Activated naive CD8-positive, alpha-beta T cell treated with anti-CD3 and anti-CD28 coated beads for 36 hours (primary cell): ENCODE measurements at regions not wholly inside any gene's neighbourhood (a gene's known extent, or its start where the extent isn't known, plus 50 kb on each side); places are given as distances from the start of the nearest gene placed in this dataset.
"Not testable (repeated sequence)": the region's sequence is repeated elsewhere in the genome, so short reads cannot be mapped to it uniquely, and the experiment has no call there.

Experiments
- DNase-seq: peaks from one replicate; pipeline ENCODE4 v3.0.0; 2021
- H3K27ac Mint-ChIP-seq: one replicate; pipeline ENCODE4 v1.8.0; 2022; ENCODE audit warnings: mild to moderate bottlenecking, moderate library complexity, mixed read lengths
- H3K27me3 Mint-ChIP-seq: one replicate; pipeline ENCODE4 v1.8.0; 2022; ENCODE audit warnings: mild to moderate bottlenecking, mixed read lengths
- H3K36me3 Mint-ChIP-seq: one replicate; pipeline ENCODE4 v1.8.0; 2021; ENCODE audit warnings: mild to moderate bottlenecking, mixed read lengths
- H3K4me1 Mint-ChIP-seq: one replicate; pipeline ENCODE4 v1.8.0; 2021; ENCODE audit warnings: mixed read lengths
- H3K4me3 Mint-ChIP-seq: one replicate; pipeline ENCODE4 v1.8.0; 2022; ENCODE audit warnings: mild to moderate bottlenecking, moderate library complexity, mixed read lengths
- H3K9me3 Mint-ChIP-seq: one replicate; pipeline ENCODE4 v1.8.0; 2022; ENCODE audit warnings: mixed read lengths

DNA sequence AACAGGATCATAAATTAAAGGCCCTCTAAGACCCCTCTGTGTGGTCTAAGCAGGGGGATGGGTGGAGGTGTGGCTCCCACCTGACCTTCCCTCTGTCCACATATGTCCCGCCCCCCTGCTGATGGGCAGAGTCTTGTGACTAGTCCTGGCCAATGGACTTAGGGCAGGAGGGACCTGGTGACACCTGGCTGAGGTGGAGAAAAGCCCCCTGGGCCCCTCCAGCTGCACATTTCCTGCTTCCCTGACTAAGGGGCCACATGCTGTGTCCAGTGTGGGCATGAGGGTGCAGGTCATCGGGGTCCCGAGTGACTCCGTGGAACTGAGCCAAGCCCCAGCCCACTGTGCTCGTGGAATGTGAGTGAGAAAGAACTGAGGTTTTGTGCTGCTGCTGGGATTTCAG is 254.7 kb downstream of the ADGRD1 start:
- peaks cover 27% of the 10 kb centered on the region for H3K4me1 Mint-ChIP-seq
- DNase-seq, result no peak
- no peaks in the 10 kb centered on the region for H3K36me3 Mint-ChIP-seq
- peaks cover 7% of the 10 kb centered on the region for H3K9me3 Mint-ChIP-seq
- no peak overlapping the region for H3K27ac Mint-ChIP-seq
- H3K4me3 Mint-ChIP-seq, result no peak overlapping the region
- H3K27me3 Mint-ChIP-seq, result peaks cover 4% of the 10 kb centered on the region

DNA sequence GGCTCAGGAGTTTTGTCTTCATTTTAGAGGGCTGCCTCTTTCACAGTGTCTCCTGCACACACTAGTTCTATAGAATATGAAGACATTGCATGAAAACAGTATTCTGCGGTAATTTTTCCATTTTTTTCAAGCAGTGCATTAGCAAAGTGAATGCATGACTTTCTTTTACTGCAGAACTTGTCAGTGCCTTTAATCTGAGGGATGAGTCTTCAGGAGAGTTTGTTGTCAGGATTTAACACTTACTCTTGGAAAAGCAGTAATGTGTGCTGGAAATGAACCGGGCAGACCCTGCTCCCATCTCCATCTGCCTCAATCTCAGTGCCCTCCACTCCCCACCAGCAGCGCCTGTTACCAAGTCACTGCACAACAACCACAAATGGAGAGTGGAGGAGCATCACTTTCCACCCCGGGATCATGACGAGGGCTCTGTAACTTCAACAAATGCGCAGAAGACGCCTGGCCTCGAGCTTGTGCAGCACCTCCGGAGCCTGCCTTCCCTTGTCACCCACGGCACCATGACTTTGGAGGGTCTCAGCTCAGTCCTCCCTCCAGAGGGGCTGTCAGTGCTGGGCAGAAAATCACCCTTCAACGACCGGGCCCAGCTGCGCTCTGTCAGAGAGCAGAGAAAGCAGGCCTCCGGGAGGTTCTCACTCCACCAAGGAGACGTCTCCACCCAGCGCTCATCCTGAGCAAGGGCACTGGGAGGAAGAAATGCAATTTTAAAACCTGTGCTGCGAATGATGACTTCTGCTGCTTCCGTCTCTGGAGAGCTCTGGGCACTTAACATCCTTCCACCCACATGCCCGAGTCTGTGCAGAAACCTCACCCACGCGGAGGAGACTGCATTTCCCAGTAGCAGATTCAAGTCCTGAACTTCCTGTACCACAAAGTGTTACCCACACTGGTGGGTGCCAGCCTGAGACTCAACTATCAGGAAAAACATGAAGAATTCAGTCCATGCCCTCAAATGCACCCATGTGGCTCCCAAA is 255.7 kb downstream of the ADGRD1 start:
- no peaks in the 10 kb centered on the region for H3K36me3 Mint-ChIP-seq
- peaks cover 27% of the 10 kb centered on the region for H3K4me1 Mint-ChIP-seq
- H3K4me3 Mint-ChIP-seq, result peak overlapping the region; percentile 42
- H3K9me3 Mint-ChIP-seq, result peaks cover 9% of the 10 kb centered on the region
- peaks cover 4% of the 10 kb centered on the region for H3K27me3 Mint-ChIP-seq
- no peak for DNase-seq
- peak overlapping the region; percentile 25 for H3K27ac Mint-ChIP-seq

DNA sequence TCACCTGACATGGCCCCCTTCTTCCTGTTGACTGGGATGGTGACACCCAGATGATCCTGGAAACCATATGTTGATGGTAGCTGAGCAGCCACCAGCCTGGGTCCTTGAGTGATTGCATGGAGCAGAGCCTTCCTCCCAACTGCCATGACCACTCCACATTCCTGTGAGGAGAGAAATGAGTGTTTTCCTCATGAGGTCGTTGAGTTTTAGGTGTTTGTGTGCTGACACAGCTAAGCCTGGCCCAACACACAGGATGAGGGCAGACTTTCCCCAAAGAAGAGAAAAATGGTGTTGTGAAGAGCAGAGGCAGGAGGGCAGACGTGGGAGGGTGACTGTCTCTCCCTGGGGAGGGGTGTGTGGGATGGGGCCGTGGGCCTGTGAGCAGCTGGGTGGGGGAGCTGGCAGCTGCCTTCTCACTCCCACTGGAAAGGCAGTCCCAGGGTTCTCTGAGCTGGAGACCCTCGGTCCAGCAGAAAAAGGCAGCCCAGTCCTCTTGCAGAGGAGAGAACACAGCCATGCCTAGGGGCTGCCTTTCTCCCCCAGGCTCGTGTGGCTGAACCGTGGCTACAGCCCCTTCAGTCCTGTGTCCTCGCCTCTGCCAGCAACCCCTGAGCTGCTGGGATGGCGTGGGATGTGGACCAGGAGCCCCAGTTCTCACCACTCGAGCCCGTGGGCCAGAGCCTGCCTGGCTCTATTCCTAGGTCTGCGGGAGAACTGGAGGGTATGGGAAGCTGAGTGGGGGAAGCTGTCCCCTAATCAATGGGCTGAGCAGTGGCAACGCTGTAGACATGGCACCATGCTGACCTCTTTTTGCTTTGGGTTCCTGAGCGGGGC is 257.0 kb downstream of the ADGRD1 start:
- H3K9me3 Mint-ChIP-seq, result peaks cover 9% of the 10 kb centered on the region
- H3K27ac Mint-ChIP-seq, result no peak overlapping the region
- H3K4me1 Mint-ChIP-seq, result peaks cover 27% of the 10 kb centered on the region
- peaks cover 4% of the 10 kb centered on the region for H3K27me3 Mint-ChIP-seq
- DNase-seq, result no peak
- no peaks in the 10 kb centered on the region for H3K36me3 Mint-ChIP-seq
- no peak overlapping the region for H3K4me3 Mint-ChIP-seq

DNA sequence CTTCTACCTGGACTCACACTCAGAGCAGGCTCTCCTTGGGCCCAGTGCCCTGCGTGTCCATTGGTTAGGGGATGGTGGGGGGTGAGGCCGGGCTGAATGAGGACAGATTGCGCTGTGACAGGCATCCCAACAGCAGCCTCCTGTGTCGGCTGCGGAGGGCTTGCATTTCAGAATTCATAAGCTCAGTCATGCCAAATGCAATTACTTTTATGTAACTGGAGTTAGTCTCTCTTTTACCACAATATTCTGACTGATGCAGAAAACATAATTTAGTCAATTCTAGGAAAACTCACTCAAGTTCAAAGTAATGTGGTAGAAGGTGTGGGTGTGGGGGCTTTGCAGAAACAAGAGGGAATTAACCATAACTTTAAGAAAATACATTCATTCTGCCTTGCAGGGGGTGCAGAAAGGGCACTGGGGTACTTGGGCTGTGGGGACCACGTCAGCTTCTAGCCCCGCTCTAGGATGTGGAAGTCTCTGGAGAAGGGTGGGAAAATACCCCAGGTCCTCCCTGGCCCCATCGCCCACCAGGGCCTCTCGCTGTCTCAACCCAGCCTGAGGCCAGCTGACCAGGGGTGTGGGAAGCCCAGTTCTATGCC is 257.7 kb downstream of the ADGRD1 start:
- H3K27me3 Mint-ChIP-seq, result peaks cover 4% of the 10 kb centered on the region
- no peak for DNase-seq
- H3K36me3 Mint-ChIP-seq, result no peaks in the 10 kb centered on the region
- no peak overlapping the region for H3K27ac Mint-ChIP-seq
- peaks cover 27% of the 10 kb centered on the region for H3K4me1 Mint-ChIP-seq
- H3K9me3 Mint-ChIP-seq, result peaks cover 9% of the 10 kb centered on the region
- peak overlapping the region; percentile 22 for H3K4me3 Mint-ChIP-seq

DNA sequence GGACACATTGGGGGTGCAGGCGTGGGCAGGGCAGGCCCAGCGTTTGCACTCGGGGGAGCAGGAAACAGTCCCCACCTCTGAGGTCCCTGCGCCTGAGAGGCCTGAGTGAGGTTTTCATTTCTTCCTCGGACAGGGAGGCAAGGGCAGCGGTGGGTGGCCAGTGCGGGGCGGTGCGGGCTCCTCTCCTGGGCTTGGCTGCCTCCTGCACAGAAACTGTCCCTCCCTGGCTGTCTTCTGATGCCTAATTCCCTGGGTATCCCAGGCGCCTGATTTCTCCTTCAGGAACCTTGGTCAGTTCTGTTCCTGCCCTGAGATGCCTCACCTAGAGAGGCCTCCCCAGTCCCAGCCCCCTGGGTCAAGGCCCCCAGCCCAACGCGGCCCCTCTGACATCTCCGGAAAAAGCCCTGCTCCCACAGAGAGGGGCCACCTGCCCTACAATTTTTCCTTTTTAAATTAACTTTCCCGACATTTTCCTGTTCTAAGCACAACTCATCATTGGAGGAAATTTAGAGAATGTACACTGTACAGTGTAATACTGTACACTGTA is 260.3 kb downstream of the ADGRD1 start:
- H3K9me3 Mint-ChIP-seq, result peaks cover 9% of the 10 kb centered on the region
- H3K4me3 Mint-ChIP-seq, result no peak overlapping the region
- H3K36me3 Mint-ChIP-seq, result no peaks in the 10 kb centered on the region
- DNase-seq, result no peak
- H3K4me1 Mint-ChIP-seq, result peaks cover 24% of the 10 kb centered on the region
- H3K27me3 Mint-ChIP-seq, result peaks cover 28% of the 10 kb centered on the region
- H3K27ac Mint-ChIP-seq, result no peak overlapping the region

DNA sequence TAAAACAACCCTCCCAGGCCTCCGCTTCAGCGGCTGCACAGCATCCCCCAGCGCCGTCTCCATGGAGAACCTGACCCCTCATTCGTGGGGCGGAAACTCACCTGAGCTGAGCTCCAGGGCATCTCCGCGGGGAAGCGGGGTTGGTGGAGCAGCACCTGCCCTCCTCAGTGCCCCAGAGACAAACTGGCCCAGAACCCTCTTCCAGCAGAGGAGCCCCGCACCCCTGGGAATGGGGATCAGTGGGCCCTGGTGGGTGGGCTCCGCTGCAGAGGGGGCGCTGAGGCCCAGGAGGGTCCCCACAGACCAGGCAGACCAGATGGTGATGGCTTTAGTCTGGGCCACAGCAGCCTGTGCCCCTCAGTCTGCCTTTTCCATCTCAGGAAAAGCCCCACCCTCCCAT is 261.2 kb downstream of the ADGRD1 start:
- not testable (repeated sequence) for DNase-seq, H3K27ac Mint-ChIP-seq, H3K4me3 Mint-ChIP-seq, H3K9me3 Mint-ChIP-seq, H3K36me3 Mint-ChIP-seq
- Mint-ChIP-seq H3K4me1 (peaks cover 14% of the 10 kb centered on the region), H3K27me3 (peaks cover 29% of the 10 kb centered on the region)

DNA sequence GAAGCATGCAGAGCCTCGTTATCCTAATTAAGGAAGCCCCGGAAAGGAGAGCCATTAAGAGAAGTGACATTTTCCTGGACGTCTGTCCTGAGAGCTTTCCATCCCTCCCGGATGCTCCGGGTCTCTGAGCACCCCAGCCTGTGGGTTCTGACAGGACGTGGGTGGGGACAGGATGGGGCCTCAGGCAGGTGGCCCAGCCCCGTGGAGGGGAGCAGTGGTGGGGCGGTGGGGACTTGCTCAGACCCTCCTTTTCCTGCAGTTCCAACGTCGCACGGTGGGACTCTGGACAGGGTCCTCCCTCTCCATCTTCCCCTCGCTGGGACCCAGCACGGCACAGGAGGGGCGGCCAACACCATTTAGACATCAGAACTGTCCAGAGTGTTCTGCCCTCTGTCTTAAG is 262.9 kb downstream of the ADGRD1 start:
- H3K4me3 Mint-ChIP-seq, DNase-seq, H3K4me1 Mint-ChIP-seq, H3K36me3 Mint-ChIP-seq, H3K9me3 Mint-ChIP-seq, H3K27ac Mint-ChIP-seq: not testable (repeated sequence)
- peaks cover 34% of the 10 kb centered on the region for H3K27me3 Mint-ChIP-seq

DNA sequence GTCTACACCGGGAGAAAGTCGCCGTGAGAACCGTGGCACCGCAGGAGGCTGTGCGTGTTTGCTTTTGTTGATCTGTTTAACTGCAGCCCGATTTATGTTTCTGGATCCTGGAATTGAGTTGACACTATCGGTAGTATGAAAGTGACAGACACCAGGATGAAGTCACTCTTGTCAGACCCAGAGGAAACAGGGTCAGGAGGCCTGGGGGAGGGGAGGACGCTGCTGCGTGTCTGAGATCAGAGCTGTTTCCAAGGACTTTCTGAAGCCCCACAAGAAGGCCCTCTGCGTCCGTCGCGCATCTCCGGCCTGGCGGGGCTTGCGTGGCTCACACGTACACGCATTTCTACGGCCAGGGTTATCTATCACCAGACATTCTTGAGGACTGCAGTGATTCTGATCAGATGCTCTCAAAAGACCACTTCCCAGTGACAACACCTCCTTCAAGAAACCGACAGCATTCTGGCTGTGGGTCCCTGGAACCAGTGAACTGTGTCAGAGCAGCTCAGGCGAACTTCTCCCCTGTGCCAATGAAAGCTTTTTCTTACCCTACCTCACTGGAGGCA is 263.4 kb downstream of the ADGRD1 start:
- Mint-ChIP-seq H3K27ac (no peak overlapping the region), H3K36me3 (no peaks in the 10 kb centered on the region), H3K27me3 (peaks cover 34% of the 10 kb centered on the region), H3K9me3 (peaks cover 9% of the 10 kb centered on the region), H3K4me1 (peaks cover 4% of the 10 kb centered on the region), H3K4me3 (no peak overlapping the region)
- DNase-seq, result no peak

DNA sequence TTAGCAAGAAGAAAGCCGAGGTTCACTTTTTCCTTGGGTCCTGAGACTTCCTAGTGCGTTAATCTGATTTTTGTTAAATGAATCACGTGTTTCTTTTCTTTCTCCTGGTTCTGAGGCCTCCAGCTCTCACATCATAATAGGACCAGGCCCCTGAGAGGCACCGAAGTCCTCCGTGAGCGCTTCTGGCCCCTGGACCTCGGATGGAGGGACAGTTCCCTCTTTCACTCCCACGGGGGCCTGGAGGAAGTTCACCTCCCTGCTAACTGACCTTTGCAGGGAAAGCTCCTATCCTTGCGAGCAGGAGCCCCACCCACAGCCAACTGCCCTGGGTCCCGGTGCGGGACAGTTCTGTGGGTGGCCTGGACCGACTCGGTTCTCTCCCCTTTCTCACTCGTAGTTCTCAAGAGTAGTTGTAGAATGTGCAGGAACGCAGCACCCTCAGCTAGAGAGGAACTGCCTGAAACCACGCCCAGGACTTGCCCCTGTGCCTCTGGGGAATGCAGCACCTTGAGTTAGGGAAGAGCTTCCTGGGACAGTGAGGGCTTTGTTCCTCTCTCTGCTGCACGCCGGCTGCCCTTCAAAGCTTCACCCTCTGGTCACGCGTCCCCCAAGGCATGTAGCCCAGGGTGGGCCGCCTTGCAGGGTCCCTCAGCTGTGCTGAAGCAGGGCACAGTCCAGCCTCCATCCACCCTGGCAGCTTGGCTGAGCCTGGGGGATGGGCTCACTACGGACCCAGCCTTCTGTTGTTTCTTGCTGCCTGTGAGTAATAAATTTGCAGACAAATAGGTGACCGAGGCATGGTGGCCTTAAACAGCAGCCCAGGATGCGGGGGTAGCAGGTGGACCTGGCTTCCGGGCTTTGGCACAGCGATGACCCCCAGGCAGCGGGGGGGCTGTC is 264.6 kb downstream of the ADGRD1 start:
- no peak for DNase-seq
- Mint-ChIP-seq H3K36me3 (no peaks in the 10 kb centered on the region), H3K27me3 (peaks cover 36% of the 10 kb centered on the region), H3K4me1 (peaks cover 9% of the 10 kb centered on the region), H3K4me3 (no peak overlapping the region), H3K27ac (no peak overlapping the region), H3K9me3 (peaks cover 4% of the 10 kb centered on the region)

DNA sequence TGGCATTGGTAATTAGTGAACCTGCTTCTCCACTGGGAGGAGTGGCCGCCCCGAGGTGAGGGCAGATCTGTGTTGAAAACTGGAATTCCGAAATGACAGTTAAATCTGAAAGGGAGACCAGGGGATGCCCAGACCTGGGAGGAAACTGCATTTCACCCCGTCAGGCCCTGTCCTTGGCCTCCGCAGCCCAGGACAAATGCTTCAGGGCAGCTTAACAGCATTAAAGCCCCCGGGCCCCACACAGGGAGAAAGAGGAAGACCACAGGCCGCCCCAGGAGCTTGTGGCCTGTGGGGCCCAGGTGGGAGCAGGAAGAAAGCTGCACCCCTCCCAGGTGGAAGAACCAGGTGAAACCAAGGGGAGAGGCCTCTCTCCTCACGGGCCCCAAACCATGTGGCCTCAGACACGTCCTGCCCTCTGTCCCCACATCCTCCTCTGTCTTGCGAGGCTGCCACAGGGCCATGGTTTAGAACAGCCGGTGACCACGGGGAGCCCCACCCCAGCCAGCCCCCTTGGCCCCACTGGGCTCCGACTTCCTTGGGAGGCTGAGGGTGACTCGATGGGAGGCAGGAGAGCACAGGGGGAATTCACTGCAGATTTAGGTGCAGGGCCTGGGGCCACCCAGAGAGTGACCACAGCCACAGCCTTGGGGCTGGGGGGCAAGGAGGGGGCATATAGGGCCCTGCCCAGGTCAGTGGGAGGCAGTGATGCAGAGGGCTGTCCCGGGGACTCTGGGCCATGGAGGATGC is 265.4 kb downstream of the ADGRD1 start:
- H3K9me3 Mint-ChIP-seq, result no peaks in the 10 kb centered on the region
- no peak overlapping the region for H3K4me3 Mint-ChIP-seq
- H3K36me3 Mint-ChIP-seq, result no peaks in the 10 kb centered on the region
- no peak overlapping the region for H3K27ac Mint-ChIP-seq
- H3K4me1 Mint-ChIP-seq, result peaks cover 9% of the 10 kb centered on the region
- DNase-seq, result no peak
- peaks cover 36% of the 10 kb centered on the region for H3K27me3 Mint-ChIP-seq

DNA sequence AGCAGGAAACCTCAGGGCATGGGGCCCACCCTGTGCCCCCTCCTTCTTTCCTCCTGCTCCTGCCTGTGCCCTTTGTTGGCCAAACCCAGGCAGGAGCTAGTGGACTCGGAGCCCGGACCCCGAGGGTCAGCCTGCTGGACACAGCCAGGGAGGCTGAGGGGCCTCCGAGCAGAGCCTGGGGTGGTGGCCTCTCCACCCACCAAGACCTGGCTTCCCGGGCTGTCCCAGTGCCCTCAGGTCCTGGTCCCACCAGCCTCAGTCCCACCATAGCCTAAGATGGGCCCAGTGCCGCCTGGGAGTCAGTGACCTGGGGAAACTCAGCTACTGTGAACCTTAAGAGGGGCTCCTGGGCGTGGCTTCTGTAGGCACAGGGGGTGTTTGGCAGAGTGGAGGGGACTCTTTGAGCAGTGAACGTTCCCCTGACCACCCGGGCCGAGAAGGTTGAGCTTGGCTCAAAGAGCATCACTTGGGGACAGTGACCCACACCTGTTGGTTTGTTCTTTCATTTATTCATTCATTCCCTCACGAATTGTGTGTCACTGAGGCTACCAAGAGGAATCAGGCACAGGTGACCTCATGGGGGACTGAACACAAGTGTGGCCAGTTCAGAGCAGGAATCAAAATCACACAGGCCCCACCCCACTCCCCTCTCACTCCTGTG is 266.1 kb downstream of the ADGRD1 start:
- Mint-ChIP-seq H3K27ac (no peak overlapping the region), H3K4me3 (no peak overlapping the region)

DNA sequence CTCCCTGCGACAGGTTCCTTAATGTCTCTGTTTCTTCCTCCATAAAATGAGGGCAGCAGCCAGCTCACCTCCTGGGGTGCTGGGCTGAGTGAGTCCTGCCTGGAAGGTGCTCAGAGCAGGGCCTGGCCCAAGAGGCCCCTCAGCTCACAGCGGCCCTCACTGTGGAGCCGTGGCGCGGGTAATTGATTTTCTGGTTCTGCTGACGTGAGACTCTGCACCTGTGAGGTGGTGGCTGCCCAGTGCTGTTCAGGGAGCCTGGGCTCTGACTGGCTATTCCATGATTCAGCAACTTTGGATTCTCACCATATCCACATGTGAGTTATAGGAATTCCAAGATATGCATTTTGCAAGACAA is 266.6 kb downstream of the ADGRD1 start:
- peaks cover 9% of the 10 kb centered on the region for H3K4me1 Mint-ChIP-seq
- no peak overlapping the region for H3K27ac Mint-ChIP-seq
- H3K36me3 Mint-ChIP-seq, result no peaks in the 10 kb centered on the region
- peaks cover 36% of the 10 kb centered on the region for H3K27me3 Mint-ChIP-seq
- H3K4me3 Mint-ChIP-seq, result no peak overlapping the region
- H3K9me3 Mint-ChIP-seq, result no peaks in the 10 kb centered on the region
- DNase-seq, result no peak

More for the DNA sequence above, 266.1 kb downstream of the ADGRD1 start:
- Mint-ChIP-seq H3K9me3 (no peaks in the 10 kb centered on the region), H3K4me1 (peaks cover 9% of the 10 kb centered on the region), H3K27me3 (peaks cover 36% of the 10 kb centered on the region), H3K36me3 (no peaks in the 10 kb centered on the region)
- no peak for DNase-seq
